Right lobe of liver (tissue), 6 donors: ENCODE measurements at regions not wholly inside any gene's neighbourhood (a gene's known extent, or its start where the extent isn't known, plus 50 kb on each side); places are given as distances from the start of the nearest gene placed in this dataset.

Experiments
- ATAC-seq, 4 donors: fragments of 200-7000 bp; cut with Tn5 transposase; one replicate each; pipeline ENCODE4 v1.9.1; 2020; ENCODE audit warnings: mild to moderate bottlenecking in 4 of 4, moderate library complexity in 4 of 4
- DNase-seq, 3 donors: peaks; one replicate each; pipeline ENCODE4 v3.0.0-alpha.2; 2020
- H3K27ac ChIP-seq, 3 donors: fragments of 200-600 bp; one replicate each; pipeline ENCODE4 v1.8.0; 2022
- H3K27me3 ChIP-seq, 2 donors: fragments of 200-600 bp; one replicate each; pipeline ENCODE4 v1.8.0; 2022
- H3K36me3 ChIP-seq, 4 donors: fragments of 200-600 bp; sonication (generic) in 1 of 4; one replicate each; pipeline versions ENCODE4 v1.5.1 to v1.8.0; 2017 to 2022; ENCODE audit warnings: control low read depth in 1 of 4
- H3K4me1 ChIP-seq, 4 donors: fragments of 200-600 bp; sonication (generic) in 1 of 4; one replicate each; pipeline versions ENCODE4 v1.5.1 to v1.8.0; 2017 to 2022; ENCODE audit warnings: control low read depth in 1 of 4
- H3K4me3 ChIP-seq, 3 donors: fragments of 200-600 bp; one replicate each; pipeline ENCODE4 v1.8.0; 2022
- H3K9me3 ChIP-seq, 4 donors: fragments of 200-600 bp; sonication (generic) in 1 of 4; one replicate each; pipeline versions ENCODE4 v1.5.1 to v1.8.0; 2017 to 2022; ENCODE audit warnings: control low read depth in 1 of 4
- CTCF ChIP-seq, 4 donors: fragments of 200-600 bp in 3 of 4; fragments of 450-650 bp in 1 of 4; IDR thresholded peaks; one replicate each; pipeline versions ENCODE4 v1.5.1 to v1.8.0; 2016 to 2022; ENCODE audit warnings: antibody characterized with exemption in 4 of 4, mild to moderate bottlenecking in 2 of 4
- POLR2A ChIP-seq: fragments of 450-650 bp; IDR thresholded peaks from one replicate; pipeline ENCODE4 v1.6.1; 2017; ENCODE audit warnings: antibody characterized with exemption, mild to moderate bottlenecking
- WGBS: methylation state at CpG from one replicate; pipeline ENCODE4 v1.1.6; 2018; ENCODE audit warnings: low coverage, low lambda C conversion rate; ENCODE audit not compliant: insufficient coverage; ENCODE audit errors: missing lambda C conversion rate; 5-methylcytosine and 5-hydroxymethylcytosine counted together
- intact Hi-C, 2 donors: fragments of 100-400 bp; cut with DNase I; formaldehyde crosslinking; loops; one replicate each; pipeline versions ENCODE4 v1.11.2 to v1.14.1; 2022
- donor health status: DM: no; HTN: yes; CAD: no.
- donor health status: DM: no; HTN: no; CAD: no.
- donor health status: DM: no; HTN: no; CAD: no.
- donor health status: DM: no; HTN: yes; CAD: no.
- donor health status: DM: no; HTN: yes; CAD: no.

- Histone ChIP-seq H3K9me3 (no peaks in the 10 kb centered on the region), H3K27me3 (no peaks in the 10 kb centered on the region), H3K36me3 (no peaks in the 10 kb centered on the region), H3K4me1 (no peaks in the 10 kb centered on the region), H3K4me3 (no peak overlapping the region), H3K27ac (no peak overlapping the region)
- peak in 1 of 3 donors; percentile 15 for DNase-seq
- intact Hi-C loops = no loop called here
- TF ChIP-seq POLR2A (no peak), CTCF (IDR thresholded peaks at IDR 0.05) (no peak)
- ATAC-seq = no peak
- WGBS = 89% methylated on average over 10 of the region's 19 CpGs
Measured at GRCh38 chr2:239532250-239532649, 131.4 kb upstream of the HDAC4 start.

GRCh38 chr2:239531456-239532241 lies 130.8 kb upstream of the HDAC4 start:
- intact Hi-C loops = no loop called here
- Histone ChIP-seq H3K27me3 (no peaks in the 10 kb centered on the region), H3K4me1 (no peaks in the 10 kb centered on the region), H3K36me3 (no peaks in the 10 kb centered on the region), H3K4me3 (no peak overlapping the region), H3K9me3 (no peaks in the 10 kb centered on the region), H3K27ac (no peak overlapping the region)
- TF ChIP-seq CTCF (IDR thresholded peaks at IDR 0.05) (no peak), POLR2A (no peak)
- no peak for ATAC-seq
- WGBS = 60% methylated on average over 14 of the region's 18 CpGs
- DNase-seq = peak in 1 of 3 donors; percentile 42

GRCh38 chr2:239530749-239531316 lies 130.0 kb upstream of the HDAC4 start:
- no peak for TF ChIP-seq CTCF (IDR thresholded peaks at IDR 0.05)
- no peak for TF ChIP-seq POLR2A
- ATAC-seq = no peak
- intact Hi-C loops = no loop called here
- H3K4me1 ChIP-seq = no peaks in the 10 kb centered on the region
- 89% methylated on average over 5 of the region's 5 CpGs for WGBS
- no peak overlapping the region for H3K27ac ChIP-seq
- no peaks in the 10 kb centered on the region for H3K27me3 ChIP-seq
- DNase-seq = peak in 1 of 3 donors; percentile 13
- H3K36me3 ChIP-seq = no peaks in the 10 kb centered on the region
- no peak overlapping the region for H3K4me3 ChIP-seq
- H3K9me3 ChIP-seq = no peaks in the 10 kb centered on the region

GRCh38 chr2:239529313-239530015 lies 128.6 kb upstream of the HDAC4 start:
- H3K9me3 ChIP-seq = no peaks in the 10 kb centered on the region
- TF ChIP-seq CTCF (IDR thresholded peaks at IDR 0.05) = no peak
- TF ChIP-seq POLR2A = no peak
- H3K4me1 ChIP-seq = no peaks in the 10 kb centered on the region
- intact Hi-C loops = no loop called here
- no peak overlapping the region for H3K27ac ChIP-seq
- no peak overlapping the region for H3K4me3 ChIP-seq
- whole genome bisulfite sequencing = 53% methylated on average over 8 of the region's 13 CpGs
- no peaks in the 10 kb centered on the region for H3K36me3 ChIP-seq
- no peaks in the 10 kb centered on the region for H3K27me3 ChIP-seq
- DNase-seq (peak in 1 of 3 donors; percentile 17), ATAC-seq (no peak)
